GM19452 (cell line): ENCODE measurements at regions not wholly inside any gene's neighbourhood (a gene's known extent, or its start where the extent isn't known, plus 50 kb on each side); places are given as distances from the start of the nearest gene placed in this dataset.

Source experiments
- ATAC-seq: cut with Tn5 transposase; IDR thresholded peaks from one replicate; pipeline ENCODE4 v1.9.1; 2021; ENCODE audit not compliant: unreplicated experiment

DNA sequence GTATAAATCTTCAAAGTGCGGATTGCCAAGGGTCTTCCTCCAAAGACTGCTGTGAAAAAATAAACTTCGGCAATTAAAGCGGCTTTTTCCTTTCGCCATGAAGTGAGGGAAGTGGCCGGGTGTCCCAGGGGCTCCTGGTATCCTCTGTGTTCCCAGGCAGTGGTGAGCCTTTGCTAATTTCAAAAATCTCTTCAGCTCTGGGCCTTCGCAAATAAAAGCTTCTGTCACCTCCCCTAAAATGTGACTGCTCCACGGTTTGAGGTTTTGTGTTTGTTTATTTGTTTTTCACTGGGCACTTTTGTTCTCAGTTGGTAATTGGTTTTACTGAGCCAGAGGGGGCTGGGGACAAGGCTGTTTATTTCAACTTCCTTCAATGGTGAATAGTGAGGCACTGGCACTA, 270.1 kb upstream of the POU3F3 start:
- no peak for ATAC-seq

DNA sequence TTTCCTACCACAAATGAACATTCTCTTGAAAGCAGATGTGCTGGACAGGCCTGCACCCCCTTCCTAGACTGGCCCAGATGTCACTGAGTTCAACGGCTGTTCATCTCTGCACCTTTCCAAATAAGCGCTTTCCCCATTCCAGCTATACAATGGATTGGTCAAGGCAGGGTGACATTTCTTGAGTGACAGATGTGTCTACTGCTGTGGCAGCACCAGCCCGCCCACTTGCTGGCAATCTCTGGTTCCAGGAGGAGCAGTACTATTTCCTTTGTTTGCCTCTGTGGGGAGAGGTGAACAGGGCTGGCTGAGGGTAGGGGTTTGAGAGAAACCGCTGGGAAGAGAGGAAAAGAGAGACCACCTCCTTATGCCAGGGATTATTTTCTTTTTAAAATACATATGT, 269.5 kb upstream of the POU3F3 start:
- no peak for ATAC-seq

DNA sequence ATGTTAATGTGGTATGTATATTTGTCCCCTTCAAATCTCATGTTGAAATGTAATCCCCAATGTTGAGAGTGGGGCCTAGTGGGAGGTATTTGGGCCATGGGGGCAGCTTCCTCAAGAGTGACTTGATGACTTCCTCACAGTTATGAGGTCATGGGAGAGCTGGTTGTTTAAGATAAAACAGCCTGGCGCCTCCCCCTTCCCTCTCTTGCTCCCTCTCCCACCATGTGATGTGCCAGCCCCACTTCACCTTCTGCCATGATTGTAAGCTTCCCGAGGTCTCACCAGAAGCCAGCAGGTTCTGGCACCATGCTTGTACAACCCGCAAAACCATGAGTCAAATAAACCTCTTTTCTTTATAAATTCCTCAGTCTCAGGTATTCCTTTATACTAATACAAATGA, 258.3 kb upstream of the POU3F3 start:
- no peak for ATAC-seq

DNA sequence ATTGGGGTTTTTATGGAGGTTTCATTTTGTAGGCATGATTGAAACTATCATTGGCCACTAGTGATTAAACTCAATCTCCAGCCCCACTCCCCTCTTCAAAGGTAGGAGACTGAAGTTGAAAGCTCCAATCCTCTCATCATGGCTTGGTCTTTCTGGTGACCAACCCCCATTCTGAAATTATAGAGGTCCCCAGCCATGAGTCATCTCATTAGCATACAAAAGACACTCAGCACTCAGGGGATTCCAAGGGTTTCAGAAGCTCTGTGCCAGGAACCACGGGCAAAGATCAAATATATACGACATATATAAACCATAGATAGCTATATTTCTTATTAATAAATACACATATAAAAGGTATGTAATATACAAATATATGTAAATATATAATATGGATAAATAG, 256.0 kb upstream of the POU3F3 start:
- no peak for ATAC-seq

DNA sequence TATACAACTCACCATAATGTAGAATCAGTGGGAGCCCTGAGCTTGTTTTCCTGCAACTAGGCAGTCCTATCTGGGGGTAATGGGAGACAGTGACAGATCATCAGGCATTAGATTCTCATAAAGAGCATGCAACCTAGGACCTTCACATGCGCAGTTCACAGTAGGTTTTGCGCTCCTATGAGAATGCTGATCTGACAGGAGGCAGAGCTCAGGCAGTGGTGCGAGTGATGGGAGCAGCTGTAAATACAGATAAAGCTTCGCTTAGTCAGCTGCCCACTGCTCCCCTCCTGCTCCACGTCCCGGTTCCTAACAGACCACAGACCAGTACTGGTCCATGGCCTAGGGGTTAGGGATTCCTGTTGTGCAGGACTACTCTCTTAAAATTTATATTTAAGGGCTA, 255.3 kb upstream of the POU3F3 start:
- no peak for ATAC-seq

DNA sequence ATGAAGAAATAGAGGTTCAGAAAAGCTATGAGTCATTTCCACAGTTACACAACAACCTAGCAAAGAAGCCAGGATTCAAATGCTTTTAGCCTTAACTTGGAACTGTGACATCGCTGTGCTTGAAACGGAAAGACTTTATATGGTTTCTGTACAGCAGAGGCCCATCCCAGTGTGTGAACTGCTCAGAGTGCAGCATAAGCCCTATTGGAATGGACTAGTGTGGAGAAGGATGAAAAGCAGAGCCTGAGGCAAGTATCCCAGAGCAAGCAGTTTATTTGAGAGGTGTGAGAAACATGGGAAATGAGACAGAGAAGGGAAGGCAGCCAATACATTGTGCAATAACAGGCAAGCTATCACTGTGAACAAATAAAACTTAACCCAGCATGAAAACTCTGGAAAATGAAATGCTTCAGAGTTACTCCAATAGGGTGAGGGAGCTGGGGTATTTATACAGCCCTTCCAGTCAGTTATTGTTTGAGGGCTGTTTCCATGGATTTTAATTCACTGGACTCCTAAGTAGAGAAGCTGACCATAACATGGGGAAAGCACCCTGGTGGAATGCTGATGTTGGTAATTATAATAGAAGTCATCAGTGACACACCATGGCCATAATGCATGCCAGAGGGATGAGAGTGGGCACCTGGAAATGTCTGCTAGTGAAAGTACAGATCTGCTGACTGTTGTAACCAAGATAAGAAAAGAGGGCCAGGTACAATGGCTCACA, 254.0 kb upstream of the POU3F3 start:
- ATAC-seq, result no peak

DNA sequence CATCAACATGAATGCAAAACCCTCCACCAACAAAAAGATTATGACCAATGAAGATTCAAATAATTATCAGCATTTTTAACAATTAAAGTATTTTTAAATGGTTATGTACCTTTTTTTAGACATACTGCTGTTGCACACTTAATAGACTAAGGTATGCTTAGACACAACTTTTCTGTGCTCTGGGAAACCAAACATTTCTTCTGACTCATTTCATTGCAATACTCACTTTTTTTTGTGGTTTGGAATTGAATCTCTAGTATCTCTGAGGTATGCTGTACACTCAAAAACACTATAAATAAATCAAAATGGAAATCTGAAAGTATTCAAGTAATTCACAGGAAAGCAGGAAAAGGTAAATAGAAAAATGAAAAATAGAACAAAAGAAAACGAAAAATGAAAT, 247.9 kb upstream of the POU3F3 start:
- ATAC-seq, result no peak

DNA sequence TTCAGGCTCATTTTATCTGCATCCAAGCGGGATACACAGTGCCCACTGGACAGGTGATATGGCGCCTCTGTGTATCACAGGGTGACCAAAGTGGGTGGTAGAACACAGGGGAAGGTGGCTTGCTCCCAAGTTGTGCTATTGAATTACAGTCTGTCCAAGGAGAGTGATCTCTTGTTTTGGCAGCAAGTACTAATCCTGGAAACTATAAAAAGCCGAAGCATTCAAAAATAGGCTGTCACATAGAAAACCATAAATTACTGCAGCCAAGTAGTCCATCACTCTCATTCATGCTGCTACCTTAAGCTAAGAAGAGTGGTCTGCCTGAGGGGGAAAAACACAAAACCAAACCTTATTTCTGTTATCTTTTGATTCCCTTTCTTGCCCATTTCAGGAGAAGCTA, 237.1 kb upstream of the POU3F3 start:
- no peak for ATAC-seq

DNA sequence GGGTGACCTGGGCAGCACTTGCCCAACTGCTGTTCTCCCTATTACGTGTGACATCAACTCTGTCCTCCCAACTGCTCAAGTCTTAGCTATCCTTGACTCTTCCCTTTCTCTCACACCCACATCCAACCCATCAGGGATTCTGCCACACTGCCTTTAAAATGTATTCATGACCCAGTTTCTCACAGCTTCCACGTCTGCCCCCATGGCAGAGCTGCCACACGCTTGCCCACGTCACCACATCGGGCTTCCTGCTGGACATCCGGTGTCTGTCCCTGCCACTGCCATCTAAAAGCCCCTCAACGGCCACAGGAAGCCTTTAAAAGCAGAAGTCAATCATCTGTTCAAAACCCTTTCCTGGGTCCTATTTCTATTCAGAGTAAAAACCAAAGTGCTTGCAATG, 233.1 kb upstream of the POU3F3 start:
- no peak for ATAC-seq

DNA sequence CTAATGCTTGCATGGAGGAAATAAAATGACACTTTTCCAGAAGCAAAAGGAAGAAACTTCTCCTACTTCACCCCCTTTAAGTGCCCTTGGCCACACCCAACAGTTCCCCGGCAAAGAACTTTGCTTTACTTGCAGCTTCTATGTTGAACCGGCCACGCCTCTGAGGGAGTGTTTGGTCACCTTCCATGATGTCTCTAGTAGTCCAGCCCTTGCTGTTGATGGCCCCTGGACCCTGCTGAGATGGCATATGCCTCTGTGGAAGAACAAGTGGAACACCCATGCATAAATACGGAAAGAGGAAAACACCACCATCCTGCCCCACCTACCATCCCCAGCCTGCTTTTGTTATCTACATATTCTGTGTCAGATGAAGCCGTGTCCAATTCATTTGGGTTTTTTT, 218.3 kb upstream of the POU3F3 start:
- no peak for ATAC-seq

DNA sequence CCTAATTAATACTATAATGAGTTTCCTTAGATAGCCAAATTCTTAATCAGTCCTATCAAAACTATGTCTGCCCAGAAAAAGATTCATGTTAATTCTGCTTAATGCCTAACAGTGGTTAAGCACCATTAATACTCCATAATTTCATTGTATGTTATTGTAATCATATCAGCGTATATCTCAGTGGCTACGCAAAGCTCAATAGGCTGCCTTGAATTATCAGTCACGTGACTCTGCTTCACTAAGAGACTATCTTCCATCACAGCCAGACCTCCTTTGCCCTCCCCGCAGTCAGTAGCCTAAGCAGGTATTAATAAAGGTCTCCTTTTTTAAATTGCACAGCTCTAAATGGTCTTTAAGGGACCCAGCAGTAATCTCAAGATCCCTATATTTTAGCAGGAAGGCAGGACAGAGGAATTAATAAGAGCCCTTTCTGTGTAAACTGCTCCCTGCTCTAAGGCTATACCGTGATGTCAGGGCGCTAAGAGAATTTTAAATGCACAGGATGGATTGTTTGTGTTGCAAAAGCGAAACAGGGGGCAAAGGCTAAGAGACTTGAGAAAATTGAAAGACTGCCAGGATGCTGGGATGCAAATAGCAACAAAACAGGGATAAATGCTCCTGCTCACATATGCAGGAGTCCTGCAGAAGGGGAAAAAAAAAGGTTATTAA, 215.6 kb upstream of the POU3F3 start:
- ATAC-seq, result no peak

DNA sequence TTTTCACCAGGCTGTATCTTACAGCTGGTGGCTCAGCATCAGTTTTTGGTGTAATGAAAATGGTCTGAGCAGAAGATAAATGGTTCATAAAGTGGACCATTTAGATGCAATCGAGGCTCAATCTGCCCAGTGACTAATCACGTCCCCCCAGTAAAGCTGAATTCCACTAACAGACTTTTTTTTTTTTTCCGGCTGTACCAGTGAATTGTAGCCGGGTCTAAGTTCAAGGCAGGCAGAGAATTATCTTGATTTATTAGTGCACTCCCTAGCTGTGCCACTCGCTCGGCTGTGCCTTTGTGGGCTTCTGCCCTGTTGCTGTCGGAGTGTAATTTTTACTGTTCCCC, 215.1 kb upstream of the POU3F3 start:
- no peak for ATAC-seq

DNA sequence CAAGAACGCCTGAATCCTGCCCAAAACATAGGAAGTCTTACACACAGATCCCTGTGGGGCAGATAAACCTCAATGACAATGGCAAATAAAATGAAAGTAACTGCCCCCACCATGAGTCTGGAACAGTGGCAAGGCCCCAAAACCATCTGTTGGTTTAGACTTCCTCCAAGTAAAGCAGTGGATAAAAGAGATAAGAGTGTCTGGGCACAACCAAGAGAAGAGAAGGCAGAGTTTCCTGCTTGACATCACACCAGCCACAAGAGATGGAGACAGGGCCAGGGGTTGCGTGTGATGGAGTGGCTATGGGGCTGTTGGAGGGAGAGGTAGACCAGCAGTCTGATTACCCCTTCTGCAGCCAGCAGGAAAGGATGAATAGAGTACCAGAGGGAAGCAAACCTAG, 212.1 kb upstream of the POU3F3 start:
- ATAC-seq, result no peak

DNA sequence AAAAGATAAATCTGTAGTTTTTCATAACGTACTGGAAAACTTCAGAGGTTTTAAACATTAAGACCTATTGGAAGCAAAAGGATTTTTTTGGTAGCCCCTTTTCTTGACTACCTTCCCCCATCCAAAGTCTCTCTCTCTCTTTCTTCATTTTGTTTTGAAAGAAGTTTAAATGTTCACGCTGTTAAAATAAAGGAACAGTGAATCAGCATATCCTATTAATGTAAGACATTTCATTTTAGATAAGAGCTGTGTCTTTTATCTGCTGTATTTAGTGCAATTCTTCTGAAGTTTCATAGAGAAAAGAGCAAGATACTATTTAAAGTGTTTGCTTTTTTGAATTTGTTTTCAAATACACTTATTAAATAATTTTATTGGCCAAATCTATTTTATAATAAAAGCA, 205.5 kb upstream of the POU3F3 start:
- ATAC-seq, result no peak

DNA sequence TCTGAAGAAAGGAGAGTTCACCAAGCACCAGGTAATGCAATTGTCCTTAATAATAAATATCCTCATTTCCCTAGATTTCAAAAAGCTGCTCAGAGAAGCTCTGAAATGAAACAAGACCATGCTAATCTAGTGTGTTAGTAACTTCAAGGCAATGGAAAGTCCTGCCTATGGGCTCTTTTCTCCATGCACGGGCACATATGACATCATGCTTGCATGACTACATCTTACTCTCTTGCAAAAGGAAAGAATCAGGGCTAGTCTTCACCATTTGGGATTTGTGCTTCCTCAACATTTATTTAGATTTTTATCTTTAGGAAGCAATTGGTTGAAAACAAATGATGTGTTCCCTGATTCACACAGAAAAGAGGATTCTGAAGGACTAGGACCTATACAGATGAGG, 204.0 kb upstream of the POU3F3 start:
- ATAC-seq, result no peak

DNA sequence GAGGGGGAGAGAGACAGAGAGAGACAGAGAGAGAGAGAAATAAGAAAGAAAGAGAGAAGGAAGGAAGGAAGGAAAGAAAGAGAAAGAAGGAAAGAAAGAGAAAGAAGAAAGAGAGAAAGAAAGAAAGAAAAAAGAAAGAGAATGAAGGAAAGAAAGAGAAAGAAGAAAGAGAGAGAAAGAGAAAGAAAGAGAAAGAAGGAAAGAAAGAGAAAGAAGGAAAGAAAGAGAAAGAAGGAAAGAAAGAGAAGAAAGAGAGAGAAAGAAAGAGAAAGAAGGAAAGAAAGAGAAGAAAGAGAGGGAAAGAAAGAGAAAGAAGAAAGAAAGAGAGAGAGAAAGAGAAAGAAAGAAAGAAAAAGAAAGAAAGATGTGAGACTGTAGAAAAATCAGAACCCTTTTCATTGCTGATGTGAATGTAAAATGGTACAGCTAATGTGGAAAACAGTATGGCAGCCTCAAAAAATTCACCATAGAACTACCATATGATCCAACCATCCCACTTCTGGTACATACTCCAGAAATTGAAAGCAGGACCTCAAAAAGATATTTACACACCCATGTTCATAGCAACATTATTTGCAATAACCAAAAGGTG, 203.4 kb upstream of the POU3F3 start:
- no peak for ATAC-seq

DNA sequence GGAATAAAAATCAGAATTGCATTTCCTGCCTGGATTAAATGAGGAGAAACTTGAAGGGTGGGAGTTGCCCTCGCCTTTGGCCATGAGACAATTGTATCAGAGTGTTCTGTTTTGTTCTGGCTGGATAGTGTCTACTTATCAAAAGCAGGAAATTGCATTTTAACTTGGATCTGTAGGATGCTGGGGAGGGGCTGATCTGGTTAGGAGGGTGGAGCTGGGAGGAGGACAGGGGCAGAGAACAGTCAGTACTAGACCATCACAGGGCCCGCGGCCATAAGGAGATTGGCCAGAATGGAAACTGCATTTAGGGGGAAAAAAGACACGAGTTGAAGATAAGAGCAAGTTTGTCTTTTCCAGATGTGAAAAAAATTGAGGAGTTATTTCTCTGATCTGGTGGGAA, 199.1 kb upstream of the POU3F3 start:
- no peak for ATAC-seq

DNA sequence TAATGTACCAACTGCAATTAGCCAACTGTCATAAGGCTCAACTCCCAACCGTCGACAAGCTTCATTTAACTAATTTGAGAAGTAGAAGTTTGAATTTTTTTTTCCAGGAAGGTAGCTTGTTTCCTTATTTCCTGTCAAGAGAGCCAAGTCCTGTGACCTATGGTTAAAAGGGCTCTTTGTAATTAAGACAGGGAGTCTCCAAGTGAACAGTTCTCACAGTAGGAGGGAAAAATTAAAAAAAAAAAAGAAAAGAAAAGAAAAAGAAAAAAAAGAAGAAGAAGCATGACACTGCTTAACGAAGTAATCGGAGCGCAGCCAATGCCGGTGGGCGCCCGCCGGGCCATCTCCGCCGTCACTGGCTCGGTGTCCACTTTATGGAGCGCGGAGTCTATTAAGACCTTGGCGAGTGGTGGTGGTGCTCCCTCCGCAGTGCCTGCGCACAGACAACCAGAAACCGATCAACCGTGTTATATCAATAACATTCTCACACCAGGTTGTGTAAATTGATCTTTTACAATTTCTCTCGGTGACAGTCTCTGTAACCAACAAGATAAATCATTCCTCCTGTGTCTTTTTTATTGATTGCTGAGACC, 197.2 kb upstream of the POU3F3 start:
- ATAC-seq, result no peak

DNA sequence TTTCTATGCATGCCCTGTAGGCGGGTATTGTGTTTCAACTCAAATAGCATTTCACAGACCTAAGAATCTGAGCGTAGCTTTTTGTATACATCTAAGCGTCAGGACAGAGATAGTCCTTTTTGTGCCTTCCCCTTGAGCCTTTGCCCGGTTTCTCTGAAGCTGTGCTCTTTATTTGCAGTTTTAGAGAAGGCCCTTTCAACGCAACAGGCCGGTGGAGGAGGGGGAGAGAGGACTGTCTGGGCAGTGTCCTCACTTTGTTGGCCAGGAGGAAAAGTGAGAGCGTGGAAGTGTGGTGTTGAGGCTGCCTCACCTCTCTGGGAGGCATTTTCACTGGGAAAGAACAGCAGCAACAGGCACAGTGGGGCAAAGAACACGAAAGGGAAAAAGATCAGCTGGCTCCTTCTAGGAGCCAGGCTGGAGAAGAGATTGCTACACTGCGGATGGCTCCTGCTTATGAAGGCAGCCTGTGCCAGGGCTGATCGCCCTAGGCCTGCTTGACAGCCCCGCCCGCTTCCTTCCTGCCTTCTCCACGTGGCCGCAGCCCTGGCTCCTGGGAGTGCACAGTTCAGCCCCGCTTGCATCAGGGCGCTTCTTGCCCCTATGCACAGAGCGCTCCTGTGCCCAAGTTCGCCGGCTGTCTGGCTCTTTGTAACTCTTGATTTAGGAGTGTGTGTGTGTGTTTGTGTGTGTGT, 195.6 kb upstream of the POU3F3 start:
- no peak for ATAC-seq

DNA sequence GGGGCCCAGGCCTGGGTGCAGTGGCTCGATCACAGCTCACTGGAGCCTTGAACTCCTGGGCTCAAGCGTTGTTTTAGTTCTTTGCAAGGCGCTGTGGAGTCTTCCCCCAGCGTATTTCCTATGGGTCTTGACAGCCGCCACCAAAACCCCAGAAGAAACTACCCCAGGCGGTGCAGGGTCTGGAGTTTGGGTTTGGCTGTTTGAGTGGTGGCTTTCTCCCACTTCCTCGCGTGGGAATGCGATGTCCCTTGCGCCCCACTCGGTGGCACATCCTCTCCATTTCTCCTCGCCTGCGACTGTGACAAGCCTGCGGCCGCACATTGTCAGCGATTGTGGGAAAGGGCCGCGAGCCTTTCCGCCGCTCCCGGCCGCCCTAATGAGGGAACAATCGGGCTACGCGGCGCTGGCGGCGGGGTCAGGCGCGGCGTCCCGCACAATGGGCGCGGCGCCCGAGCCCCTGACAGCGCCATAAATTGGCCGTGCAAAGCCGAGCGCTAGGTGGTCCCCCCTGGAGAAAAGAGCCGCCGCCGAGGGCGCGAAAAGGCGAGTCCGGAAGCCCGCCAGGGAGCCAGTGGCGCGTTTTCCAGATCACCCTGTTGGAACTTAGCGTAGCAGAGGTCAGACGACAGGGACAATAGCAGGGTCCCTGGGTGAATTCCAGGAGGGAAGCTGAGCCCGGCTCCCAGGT, 194.9 kb upstream of the POU3F3 start:
- no peak for ATAC-seq

DNA sequence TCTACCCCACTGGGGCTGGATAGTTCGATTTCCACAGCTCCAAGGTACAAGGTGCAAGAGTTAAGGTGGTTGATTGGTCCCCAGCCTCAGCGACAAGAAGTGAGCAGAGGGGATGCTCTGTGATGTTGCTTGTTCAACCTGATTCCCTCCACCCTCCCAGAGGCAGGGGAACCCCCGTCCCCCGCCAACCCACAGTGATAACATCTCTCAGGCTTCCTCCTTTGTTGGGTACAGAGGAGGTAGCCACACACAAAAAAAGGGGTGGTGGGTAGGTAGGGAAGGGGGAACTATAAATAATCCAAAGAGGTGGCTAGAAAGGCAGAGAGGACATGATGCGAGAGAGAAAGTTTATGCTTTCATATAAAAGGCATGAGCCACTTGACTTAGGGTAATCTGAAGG, 192.9 kb upstream of the POU3F3 start:
- no peak for ATAC-seq
